K562 (cell line): ENCODE measurements at regions not wholly inside any gene's neighbourhood (a gene's known extent, or its start where the extent isn't known, plus 50 kb on each side); places are given as distances from the start of the nearest gene placed in this dataset.

Source experiments
- ATAC-seq: fragments of 200-7000 bp; cut with Tn5 transposase; 3 replicates; pipeline ENCODE4 v1.9.1; 2020; ENCODE audit warnings: moderate library complexity
- BruUV-seq: library from RNA; stranded (reverse); fragments of 400-500 nt; replicated peaks from 2 replicates; lab custom pipeline; 2021; lab: Mats Ljungman, UMichigan
- CTCF ChIA-PET: fragments of 300-600 bp; formaldehyde crosslinking; extraction: SDS; loops from one replicate; lab custom pipeline; 2021; ENCODE audit warnings: low intra/inter-chr PET ratio; lab: Yijun Ruan, JAX
- POLR2A ChIA-PET: fragments of 300-600, 350-650 bp; sonication (Branson Sonifier 250); formaldehyde crosslinking; extraction: SDS; loops from one replicate; lab custom pipeline; 2021; ENCODE audit warnings: antibody characterized with exemption, inconsistent platforms; lab: Yijun Ruan, JAX
- DNase-seq, 4 experiments: peaks; one replicate each; pipeline versions ENCODE4 v3.0.0 to v3.0.0-alpha.2; 2011 to 2018; ENCODE audit warnings: low spot score in 3 of 4, mixed read lengths in 3 of 4; ENCODE audit errors: extremely low read depth in 1 of 4
- FAIRE-seq: peaks from 2 replicates; lab custom pipeline; 2011; peaks lifted over from hg19 to GRCh38; lab: Jason Lieb, UNC
- H2AFZ ChIP-seq: 2 replicates; pipeline ENCODE4 v1.6.0; 2011; ENCODE audit warnings: low read depth, low read length, control low read depth, inconsistent platforms
- H3K27ac ChIP-seq: fragments of 200-600 bp; 3 replicates; pipeline ENCODE4 v1.8.0; 2011; ENCODE audit warnings: low read depth, mild to moderate bottlenecking, control low read depth, inconsistent platforms, low read length, moderate library complexity, mixed read lengths; ENCODE audit errors: extremely low read depth
- H3K27me3 ChIP-seq, 2 experiments: fragments of 300-600 bp in 1 of 2; 2 replicates in 1 of 2; 3 replicates in 1 of 2; pipeline versions ENCODE4 v1.6.0 to v1.8.0; 2011; ENCODE audit warnings: inconsistent platforms in 2 of 2, low read length in 2 of 2, mild to moderate bottlenecking in 1 of 2, mixed read lengths in 1 of 2, moderate library complexity in 1 of 2; ENCODE audit not compliant: control insufficient read depth in 2 of 2, insufficient read depth in 2 of 2
- H3K36me3 ChIP-seq: fragments of 300-600 bp; 3 replicates; pipeline ENCODE4 v1.8.0; 2011; ENCODE audit warnings: mild to moderate bottlenecking, low read length, inconsistent platforms; ENCODE audit not compliant: control insufficient read depth, insufficient read depth
- H3K4me1 ChIP-seq, 2 experiments: fragments of 200-600 bp in 1 of 2; replicated peaks in 1 of 2; 2 replicates in 1 of 2; 3 replicates in 1 of 2; pipeline versions ENCODE4 v1.5.1 to v1.8.0; 2011; ENCODE audit warnings: inconsistent platforms in 2 of 2, low read length in 2 of 2, mild to moderate bottlenecking in 1 of 2, mixed read lengths in 1 of 2, moderate library complexity in 1 of 2; ENCODE audit not compliant: control insufficient read depth in 2 of 2, insufficient read depth in 2 of 2
- H3K4me2 ChIP-seq: 2 replicates; pipeline ENCODE4 v1.6.1; 2011; ENCODE audit warnings: low read length, control low read depth, inconsistent platforms, mixed read lengths; ENCODE audit not compliant: insufficient read depth
- H3K4me3 ChIP-seq: fragments of 200-600 bp; sonication (generic), shearing (Covaris generic); 2 replicates; pipeline ENCODE4 v1.5.1; 2016; ENCODE audit warnings: control low read depth, inconsistent platforms
- H3K79me2 ChIP-seq: fragments of 200-600 bp; 3 replicates; pipeline ENCODE4 v1.8.0; 2011; ENCODE audit warnings: low read length, inconsistent platforms; ENCODE audit not compliant: control insufficient read depth, insufficient read depth
- H3K9ac ChIP-seq, 2 experiments: 2 replicates each; pipeline versions ENCODE4 v1.6.0 to v1.6.1; 2011; ENCODE audit warnings: low read depth in 2 of 2, low read length in 2 of 2, control low read depth in 1 of 2, inconsistent platforms in 1 of 2, mild to moderate bottlenecking in 1 of 2, mixed read lengths in 1 of 2; ENCODE audit not compliant: insufficient read depth in 1 of 2
- H3K9me1 ChIP-seq: one replicate; pipeline ENCODE4 v1.6.0; 2011; ENCODE audit warnings: inconsistent platforms, mild to moderate bottlenecking, low read length, moderate library complexity; ENCODE audit not compliant: control insufficient read depth, insufficient read depth
- H3K9me3 ChIP-seq: replicated peaks from 2 replicates; pipeline ENCODE4 v1.5.1; 2011; ENCODE audit warnings: low read depth, low read length, inconsistent platforms; ENCODE audit not compliant: control insufficient read depth, insufficient read depth
- H4K20me1 ChIP-seq: replicated peaks from 2 replicates; pipeline ENCODE4 v1.6.1; 2011; ENCODE audit warnings: low read length, inconsistent platforms, mixed read lengths; ENCODE audit not compliant: control insufficient read depth, insufficient read depth
- BRD4 ChIP-seq: fragments of 200-600 bp; sonication (generic); IDR thresholded peaks from 2 replicates; pipeline ENCODE4 v1.6.1; 2017; ENCODE audit warnings: inconsistent platforms
- ESRRA ChIP-seq: fragments of 450-650 bp; IDR thresholded peaks from 2 replicates; pipeline ENCODE4 v1.6.1; 2014; ENCODE audit warnings: low read depth, mild to moderate bottlenecking, moderate library complexity, borderline replicate concordance
- KAT2B ChIP-seq: IDR thresholded peaks from one replicate; pipeline ENCODE4 v1.6.1; 2012; ENCODE audit warnings: low read depth, mild to moderate bottlenecking, control low read depth, inconsistent platforms, low read length, moderate library complexity
- LARP7 ChIP-seq: fragments of 450-650 bp; IDR thresholded peaks from 2 replicates; pipeline ENCODE4 v1.6.1; 2016
- MYBL2 ChIP-seq, 2 experiments: fragments of 450-650 bp in 1 of 2; sonication (generic) in 1 of 2; formaldehyde crosslinking in 1 of 2; IDR thresholded peaks; 2 replicates each; pipeline versions ENCODE4 v1.6.1 to v1.8.1; 2017 to 2022; ENCODE audit warnings: borderline replicate concordance in 1 of 2, inconsistent platforms in 1 of 2, low read depth in 1 of 2, mild to moderate bottlenecking in 1 of 2, missing genetic modification reagents in 1 of 2, moderate library complexity in 1 of 2
- NR2C2 ChIP-seq, 2 experiments: fragments of 200-800 bp in 1 of 2; sonication (Bioruptor generic) in 1 of 2; sonication (generic) in 1 of 2; formaldehyde crosslinking in 1 of 2; IDR thresholded peaks; 2 replicates each; pipeline versions ENCODE4 v1.6.1 to v1.8.0; 2016 to 2022; ENCODE audit warnings: mild to moderate bottlenecking in 1 of 2, missing compliant biosample characterization in 1 of 2, missing genetic modification characterization in 1 of 2, missing genetic modification reagents in 1 of 2
- RBBP5 ChIP-seq: fragments of 200-600 bp; sonication (generic); IDR thresholded peaks from 2 replicates; pipeline ENCODE4 v1.6.1; 2012; ENCODE audit warnings: borderline replicate concordance, mild to moderate bottlenecking, low read length, control low read depth, inconsistent platforms; ENCODE audit not compliant: insufficient read depth, poor library complexity, severe bottlenecking
- RBM22 ChIP-seq: fragments of 200-400 bp; formaldehyde crosslinking; IDR thresholded peaks from 2 replicates; pipeline ENCODE4 v1.6.1; 2018; ENCODE audit warnings: low read length, low read depth; ENCODE audit not compliant: poor library complexity, severe bottlenecking
- RCOR1 ChIP-seq, 2 experiments: IDR thresholded peaks; 2 replicates each; pipeline ENCODE4 v1.6.1; 2012; ENCODE audit warnings: low read depth in 2 of 2, low read length in 2 of 2, borderline replicate concordance in 1 of 2, improper control_type of control experiment in 1 of 2
- SRF ChIP-seq, 2 experiments: fragments of 250-450, 450-650 bp in 1 of 2; sonication (Bioruptor Pico) in 1 of 2; sonication (generic) in 1 of 2; formaldehyde crosslinking; IDR thresholded peaks; 2 replicates each; pipeline versions ENCODE4 v1.5.0 to v1.5.1; 2020 to 2022; ENCODE audit warnings: mild to moderate bottlenecking in 1 of 2, missing genetic modification reagents in 1 of 2
- TGIF2 ChIP-seq: sonication (generic); formaldehyde crosslinking; IDR thresholded peaks from 2 replicates; pipeline ENCODE4 v1.8.1; 2022; ENCODE audit warnings: mild to moderate bottlenecking, missing genetic modification reagents, moderate library complexity
- THRA ChIP-seq: fragments of 450-650 bp; IDR thresholded peaks from 2 replicates; pipeline ENCODE4 v1.6.1; 2017; ENCODE audit warnings: mild to moderate bottlenecking, moderate library complexity
- TOE1 ChIP-seq, 2 experiments: fragments of 450-650 bp in 1 of 2; sonication (generic) in 1 of 2; formaldehyde crosslinking in 1 of 2; IDR thresholded peaks; 2 replicates each; pipeline versions ENCODE4 v1.7.1 to v1.8.0; 2016 to 2022; ENCODE audit warnings: borderline replicate concordance in 2 of 2, mild to moderate bottlenecking in 2 of 2, antibody characterized with exemption in 1 of 2, inconsistent platforms in 1 of 2, low read depth in 1 of 2, missing genetic modification reagents in 1 of 2, moderate library complexity in 1 of 2
- YBX1 ChIP-seq: fragments of 450-650 bp; IDR thresholded peaks from 2 replicates; pipeline ENCODE4 v1.7.1; 2016; ENCODE audit warnings: mild to moderate bottlenecking
- ZBTB7A ChIP-seq: IDR thresholded peaks from 2 replicates; pipeline ENCODE4 v1.6.1; 2011; ENCODE audit warnings: low read depth, mild to moderate bottlenecking, low read length, moderate library complexity, borderline replicate concordance; ENCODE audit not compliant: control insufficient read depth
- ZNF445 ChIP-seq: fragments of 250-450 bp; sonication (Bioruptor Pico); IDR thresholded peaks from 2 replicates; pipeline ENCODE4 v1.4.0; 2020; ENCODE audit warnings: low read depth, mild to moderate bottlenecking, moderate library complexity
- ZNF699 ChIP-seq: fragments of 250-450 bp; sonication (Bioruptor Pico); IDR thresholded peaks from 2 replicates; pipeline ENCODE4 v1.8.0; 2021; ENCODE audit warnings: mild to moderate bottlenecking, moderate library complexity; ENCODE audit not compliant: insufficient replicate concordance
- ZNF764 ChIP-seq: fragments of 250-450 bp; sonication (Bioruptor Pico); IDR thresholded peaks from 2 replicates; pipeline ENCODE4 v1.4.0; 2020; ENCODE audit warnings: low read depth, mild to moderate bottlenecking, moderate library complexity
- ZNF77 ChIP-seq: fragments of 250-450 bp; sonication (Bioruptor Pico); IDR thresholded peaks from 2 replicates; pipeline ENCODE4 v1.5.0; 2020
- WGBS: fragments of 100-300 bp; shearing (Covaris generic); methylation state at CpG from one replicate; pipeline ENCODE4 v1.1.6; 2016; ENCODE audit warnings: low coverage, mixed read lengths; ENCODE audit not compliant: insufficient coverage; ENCODE audit errors: missing lambda C conversion rate; 5-methylcytosine and 5-hydroxymethylcytosine counted together
- in situ Hi-C: fragments of 300-500 bp; cut with MboI; formaldehyde crosslinking; loops from 4 replicates; pipeline ENCODE4 v1.15.0; 2018; ENCODE audit warnings: inconsistent platforms, mixed read lengths
- intact Hi-C: fragments of 100-400 bp; cut with micrococcal nuclease; formaldehyde crosslinking; loops from 2 replicates; pipeline ENCODE4 v1.14.2; 2022
- TF ChIP-seq, protein P1 (sequence below), 2 experiments: fragments of 450-650 bp; conservative IDR thresholded peaks; 2 replicates each; pipeline ENCODE4 v1.6.1; 2017; ENCODE audit warnings: mild to moderate bottlenecking in 2 of 2, moderate library complexity in 2 of 2

DNA sequence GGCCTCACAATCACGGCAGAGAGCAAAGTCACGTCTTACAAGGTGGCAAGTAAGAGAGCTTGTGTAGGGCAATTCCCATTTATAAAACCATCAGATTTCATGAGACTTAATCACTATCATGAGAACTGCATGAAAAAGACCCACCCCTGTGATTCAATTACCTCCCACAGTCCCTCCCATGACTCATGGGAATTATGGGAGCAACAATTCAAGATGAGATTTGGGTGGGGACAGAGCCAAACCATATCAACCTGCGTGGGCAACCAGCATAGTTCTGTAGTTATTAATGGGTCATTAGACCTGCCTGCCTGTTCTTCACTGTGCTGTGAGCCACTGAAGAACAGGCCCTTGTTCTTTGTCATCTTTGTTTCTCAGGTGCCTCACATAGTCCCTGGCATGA lies 593.7 kb upstream of the BOD1L1 start:
- Histone ChIP-seq H3K9me1 (no peaks in the 10 kb centered on the region), H3K79me2 (no peaks in the 10 kb centered on the region), H3K4me2 (no peak overlapping the region), H4K20me1 (no peaks in the 10 kb centered on the region), H3K4me1 (no peaks in the 10 kb centered on the region), H2AFZ (no peak overlapping the region), H3K4me3 (no peak overlapping the region), H3K9ac (no peak overlapping the region), H3K9me3 (0 out of 2 replicates have a peak, but pooled peaks cover 2% of the 10 kb centered on the region), H3K27ac (no peak overlapping the region), H3K27me3 (no peaks in the 10 kb centered on the region), H3K36me3 (no peaks in the 10 kb centered on the region)
- CTCF ChIA-PET: no interaction called here
- no peak for DNase-seq
- in situ Hi-C loops: no loop called here
- POLR2A ChIA-PET: no interaction called here
- BruUV-seq: no TSS peak
- TF ChIP-seq NR2C2 (CRISPR knock-in tag; IDR thresholded peaks at IDR 0.05) (no peak), NR2C2 (tag; IDR thresholded peaks at IDR 0.05) (no peak), ZNF77 (no peak), ZNF764 (CRISPR knock-in tag) (no peak), ESRRA (no peak), RBM22 (no peak), SRF (CRISPR knock-in tag; IDR thresholded peaks at IDR 0.05) (no peak), ZNF445 (no peak), KAT2B (no peak), TGIF2 (no peak), RCOR1 (IDR thresholded peaks at IDR 0.05; ENCODE audit: borderline replicate concordance in 1 of 2, low read depth in 2 of 2, low read length in 2 of 2) (no peak), BRD4 (no peak), LARP7 (no peak), RBBP5 (no peak), YBX1 (no peak), TOE1 (IDR thresholded peaks at IDR 0.05; ENCODE audit: borderline replicate concordance) (no peak), TOE1 (CRISPR knock-in tag; IDR thresholded peaks at IDR 0.05; ENCODE audit: borderline replicate concordance, low read depth) (no peak), ZBTB7A (no peak), MYBL2 (IDR thresholded peaks at IDR 0.05; ENCODE audit: low read depth) (no peak), MYBL2 (CRISPR knock-in tag; IDR thresholded peaks at IDR 0.05; ENCODE audit: borderline replicate concordance) (no peak), ZNF699 (CRISPR knock-in tag) (no peak), THRA (no peak)
- TF ChIP-seq, protein P1, sequence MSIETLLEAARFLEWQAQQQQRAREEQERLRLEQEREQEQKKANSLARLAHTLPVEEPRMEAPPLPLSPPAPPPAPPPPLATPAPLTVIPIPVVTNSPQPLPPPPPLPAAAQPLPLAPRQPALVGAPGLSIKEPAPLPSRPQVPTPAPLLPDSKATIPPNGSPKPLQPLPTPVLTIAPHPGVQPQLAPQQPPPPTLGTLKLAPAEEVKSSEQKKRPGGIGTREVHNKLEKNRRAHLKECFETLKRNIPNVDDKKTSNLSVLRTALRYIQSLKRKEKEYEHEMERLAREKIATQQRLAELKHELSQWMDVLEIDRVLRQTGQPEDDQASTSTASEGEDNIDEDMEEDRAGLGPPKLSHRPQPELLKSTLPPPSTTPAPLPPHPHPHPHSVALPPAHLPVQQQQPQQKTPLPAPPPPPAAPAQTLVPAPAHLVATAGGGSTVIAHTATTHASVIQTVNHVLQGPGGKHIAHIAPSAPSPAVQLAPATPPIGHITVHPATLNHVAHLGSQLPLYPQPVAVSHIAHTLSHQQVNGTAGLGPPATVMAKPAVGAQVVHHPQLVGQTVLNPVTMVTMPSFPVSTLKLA (conservative IDR thresholded peaks at IDR 0.05): no peak
- intact Hi-C loops: no loop called here
- ATAC-seq: no peak
- WGBS: 0% methylated on average over 3 of the region's 3 CpGs
- no peak for FAIRE-seq
